ENCODE measurements at regions not wholly inside any gene's neighbourhood (a gene's known extent, or its start where the extent isn't known, plus 50 kb on each side); places are given as distances from the start of the nearest gene placed in this dataset.

- TF ChIP-seq CTCF (conservative IDR thresholded peaks at IDR 0.05) (no peak), EZH2 (IDR thresholded peaks at IDR 0.05; ENCODE audit: low read depth) (no peak)
Measured at GRCh38 chr16:51531271-51531670, 380.2 kb upstream of the SALL1 start.
